Activated naive CD8-positive, alpha-beta T cell treated with anti-CD3 and anti-CD28 coated beads, Interleukin-2, amount 50 U/mL, for 16 hours (primary cell): ENCODE measurements at regions not wholly inside any gene's neighbourhood (a gene's known extent, or its start where the extent isn't known, plus 50 kb on each side); places are given as distances from the start of the nearest gene placed in this dataset.
"Not testable (repeated sequence)": the region's sequence is repeated elsewhere in the genome, so short reads cannot be mapped to it uniquely, and the experiment has no call there.

ENCODE experiments used
- DNase-seq: peaks from one replicate; pipeline ENCODE4 v3.0.0-alpha.2; 2020; ENCODE audit warnings: low read depth, low spot score

GRCh38 chr4:24209131-24209530 lies 319.3 kb upstream of the PPARGC1A start:
- DNase-seq = no peak

- no peak for DNase-seq
These were observed 318.8 kb upstream of the PPARGC1A start for GRCh38 chr4:24208691-24209090.

GRCh38 chr4:24204708-24205107 lies 314.9 kb upstream of the PPARGC1A start:
- DNase-seq = not testable (repeated sequence)

GRCh38 chr4:24203926-24204325 lies 314.1 kb upstream of the PPARGC1A start:
- no peak for DNase-seq

- DNase-seq = no peak
These were observed 312.7 kb upstream of the PPARGC1A start for GRCh38 chr4:24202579-24202978.

GRCh38 chr4:24197955-24198354 lies 308.1 kb upstream of the PPARGC1A start:
- no peak for DNase-seq

- no peak for DNase-seq
These were observed 306.9 kb upstream of the PPARGC1A start for GRCh38 chr4:24196785-24197184.

- DNase-seq = no peak
These were observed 306.3 kb upstream of the PPARGC1A start for GRCh38 chr4:24195991-24196736.

GRCh38 chr4:24192018-24192641 lies 302.3 kb upstream of the PPARGC1A start:
- DNase-seq = no peak

GRCh38 chr4:24190761-24191695 lies 301.2 kb upstream of the PPARGC1A start:
- no peak for DNase-seq

DNA sequence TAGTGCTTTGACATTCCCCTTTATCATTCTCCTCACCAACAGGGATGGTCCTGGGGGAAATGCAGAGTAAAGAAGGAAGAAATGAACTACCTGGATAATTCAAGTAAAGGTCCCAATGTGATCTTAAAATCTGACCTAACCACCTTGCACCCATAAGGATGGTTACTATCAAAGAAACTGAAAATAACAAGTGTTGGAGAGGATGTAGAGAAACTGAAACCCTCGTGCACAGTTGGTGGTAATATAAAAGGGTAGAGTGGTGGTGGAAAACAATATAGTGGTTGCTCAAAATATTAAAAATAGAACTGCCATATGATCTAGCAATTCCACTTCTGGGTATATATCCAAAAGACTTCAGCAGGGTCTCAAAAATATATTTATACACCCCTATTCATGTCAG lies 298.6 kb upstream of the PPARGC1A start:
- no peak for DNase-seq

GRCh38 chr4:24186466-24186865 lies 296.6 kb upstream of the PPARGC1A start:
- DNase-seq = no peak

DNA sequence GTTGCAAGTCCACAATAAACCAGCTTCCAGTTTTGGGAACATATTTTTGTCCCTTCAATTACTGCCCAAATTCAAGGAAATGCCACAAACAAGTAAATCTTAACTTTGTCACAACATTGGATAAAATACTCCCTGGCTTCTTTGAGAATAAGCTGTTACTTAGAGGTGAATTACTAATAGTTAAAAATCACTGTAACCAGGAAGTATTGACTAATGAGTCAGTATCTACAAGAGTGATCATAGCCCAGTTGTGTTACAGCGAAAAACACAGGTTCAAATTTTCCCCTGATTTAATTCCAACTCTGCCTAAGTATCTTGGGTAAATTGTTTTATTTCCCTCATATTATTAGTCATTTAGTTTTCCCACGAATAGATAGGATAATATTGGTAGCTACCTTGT lies 291.2 kb upstream of the PPARGC1A start:
- no peak for DNase-seq

- no peak for DNase-seq
These were observed 290.7 kb upstream of the PPARGC1A start for GRCh38 chr4:24180586-24180985.

- DNase-seq = no peak
These were observed 289.5 kb upstream of the PPARGC1A start for GRCh38 chr4:24179201-24179840.

DNA sequence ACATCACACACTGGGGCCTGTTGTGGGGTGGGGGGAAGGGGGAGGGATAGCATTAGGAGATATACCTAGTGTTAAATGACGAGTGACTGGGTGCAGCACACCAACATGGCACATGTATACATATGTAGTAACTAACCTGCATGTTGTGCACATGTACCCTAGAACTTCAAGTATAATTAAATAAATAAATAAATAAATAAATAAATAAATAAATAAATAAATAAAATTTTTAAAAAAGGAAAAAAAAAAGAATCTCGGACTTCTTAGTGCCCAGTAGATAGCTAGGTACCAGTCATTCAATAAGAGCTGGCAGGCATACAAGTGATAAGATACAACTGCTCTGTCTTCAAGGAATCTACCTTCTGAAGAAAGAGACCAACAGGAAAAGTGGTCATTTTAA lies 287.6 kb upstream of the PPARGC1A start:
- not testable (repeated sequence) for DNase-seq

DNA sequence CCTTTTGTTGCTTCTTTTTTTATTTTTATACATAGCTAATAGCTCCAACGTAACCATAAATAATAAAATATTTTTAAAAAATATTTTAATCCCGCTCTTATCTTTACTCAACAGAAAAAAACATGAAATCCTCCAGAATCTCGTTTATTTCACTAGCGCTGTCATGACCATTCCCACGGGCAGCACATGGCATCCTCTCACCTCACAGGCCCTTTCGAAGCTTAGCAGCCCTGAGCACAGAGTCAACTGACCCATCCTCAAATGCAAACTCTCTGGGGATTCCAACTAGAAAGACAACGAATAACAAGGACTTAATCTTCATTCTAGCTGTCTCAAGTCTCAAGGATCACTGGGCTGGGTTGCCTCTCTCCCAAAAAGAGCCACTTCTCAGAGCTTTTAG lies 285.9 kb upstream of the PPARGC1A start:
- DNase-seq = no peak

DNA sequence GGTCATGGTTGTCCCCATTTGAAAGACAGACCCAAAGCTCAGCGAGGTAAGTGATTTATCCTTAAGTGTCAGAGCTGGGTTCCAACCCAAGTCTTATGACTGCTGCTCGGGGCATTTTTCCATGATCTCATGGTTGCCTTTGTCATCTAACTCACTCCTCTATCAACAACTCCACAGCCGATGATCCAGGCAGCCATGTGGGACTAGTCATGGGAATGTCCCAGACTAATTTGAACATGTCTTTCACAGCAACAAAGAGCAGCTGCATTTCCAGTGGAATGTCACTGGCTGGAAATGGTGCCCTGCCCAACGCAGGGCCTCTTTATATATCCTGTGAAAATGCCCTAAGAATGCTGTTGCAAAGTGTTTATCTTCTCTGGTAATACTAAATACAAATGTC lies 284.8 kb upstream of the PPARGC1A start:
- DNase-seq = no peak

DNA sequence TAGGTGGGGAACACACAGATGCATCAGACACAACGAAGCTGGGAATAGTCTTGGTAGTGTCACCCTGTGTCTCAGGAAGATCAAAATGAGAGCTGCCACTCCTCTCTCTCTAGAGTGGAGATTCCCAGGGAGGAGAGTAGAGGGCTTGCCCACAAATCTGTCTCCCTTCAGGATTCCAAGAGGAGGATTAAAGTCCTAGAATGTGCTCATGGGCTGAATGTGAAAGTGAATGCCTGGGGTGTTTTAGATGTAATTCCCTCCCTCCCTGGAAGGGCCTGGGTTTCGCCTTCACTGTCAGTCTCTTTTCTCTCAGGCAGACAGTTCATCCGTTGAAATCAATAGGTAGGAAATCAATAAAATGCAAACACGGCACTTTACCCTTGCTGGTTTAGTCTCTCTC lies 282.6 kb upstream of the PPARGC1A start:
- DNase-seq = no peak

DNA sequence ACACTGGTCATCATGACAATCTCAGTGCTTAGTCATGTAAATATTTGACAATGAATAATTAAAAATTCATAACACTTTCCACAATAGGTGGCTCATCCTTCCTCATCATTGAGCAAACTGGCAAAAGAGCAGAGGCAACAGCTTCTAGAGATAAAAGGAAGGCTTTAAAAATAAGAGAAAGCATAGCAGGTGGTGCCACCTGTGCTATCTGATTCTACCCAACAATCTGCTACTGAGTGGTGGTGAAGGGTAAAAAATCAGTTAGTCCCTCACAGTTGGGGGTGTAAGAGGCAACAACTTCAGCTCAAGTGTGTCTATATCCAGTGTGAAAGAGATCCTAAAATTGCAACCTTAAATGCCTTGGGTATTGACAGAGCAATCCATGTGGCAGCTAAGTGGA lies 280.1 kb upstream of the PPARGC1A start:
- no peak for DNase-seq

- no peak for DNase-seq
These were observed 278.8 kb upstream of the PPARGC1A start for GRCh38 chr4:24168658-24169057.

GRCh38 chr4:24166501-24166900 lies 276.7 kb upstream of the PPARGC1A start:
- no peak for DNase-seq
